NB4 (cell line): ENCODE measurements at regions not wholly inside any gene's neighbourhood (a gene's known extent, or its start where the extent isn't known, plus 50 kb on each side); places are given as distances from the start of the nearest gene placed in this dataset.

Experiments used
- CTCF ChIP-seq: IDR thresholded peaks from one replicate; pipeline ENCODE4 v1.5.1; 2012; ENCODE audit warnings: low read depth, low read length
- MAX ChIP-seq: IDR thresholded peaks from 2 replicates; pipeline ENCODE4 v1.6.1; 2011; ENCODE audit warnings: low read depth, low read length
- MYC ChIP-seq: IDR thresholded peaks from 2 replicates; pipeline ENCODE4 v1.6.1; 2011; ENCODE audit warnings: low read depth, low read length
- POLR2A ChIP-seq: IDR thresholded peaks from 2 replicates; pipeline ENCODE4 v1.6.1; 2011; ENCODE audit warnings: mild to moderate bottlenecking; ENCODE audit not compliant: insufficient read length; ENCODE audit errors: extremely low read depth

- TF ChIP-seq MAX (no peak), CTCF (no peak), POLR2A (no peak), MYC (no peak)
Measured at GRCh38 chr18:51382081-51382480, 184.6 kb upstream of the MEX3C start.
